HG02884 (cell line): ENCODE measurements at regions not wholly inside any gene's neighbourhood (a gene's known extent, or its start where the extent isn't known, plus 50 kb on each side); places are given as distances from the start of the nearest gene placed in this dataset.

ENCODE experiments used
- ATAC-seq: cut with Tn5 transposase; IDR thresholded peaks from one replicate; pipeline ENCODE4 v1.9.1; 2021; ENCODE audit warnings: mild to moderate bottlenecking, moderate library complexity; ENCODE audit not compliant: unreplicated experiment

- no peak for ATAC-seq
Observed at GRCh38 chr4:141395919-141396318, 175.2 kb downstream of the ZNF330 start.

GRCh38 chr4:141402712-141403111 lies 182.0 kb downstream of the ZNF330 start:
- ATAC-seq, result no peak

GRCh38 chr4:141403782-141404181 lies 183.1 kb downstream of the ZNF330 start:
- ATAC-seq, result no peak

- no peak for ATAC-seq
Observed at GRCh38 chr4:141406237-141406636, 185.5 kb downstream of the ZNF330 start.

- no peak for ATAC-seq
Observed at GRCh38 chr4:141409556-141409955, 188.9 kb downstream of the ZNF330 start.

- ATAC-seq, result no peak
Observed at GRCh38 chr4:141410839-141411238, 190.1 kb downstream of the ZNF330 start.

- no peak for ATAC-seq
Observed at GRCh38 chr4:141411936-141412335, 191.2 kb downstream of the ZNF330 start.

- ATAC-seq, result no peak
Observed at GRCh38 chr4:141413366-141413765, 192.7 kb downstream of the ZNF330 start.

GRCh38 chr4:141415651-141416050 lies 195.0 kb downstream of the ZNF330 start:
- ATAC-seq, result no peak

- ATAC-seq, result no peak
Observed at GRCh38 chr4:141416219-141416618, 195.5 kb downstream of the ZNF330 start.

- ATAC-seq, result no peak
Observed at GRCh38 chr4:141416677-141417363, 196.1 kb downstream of the ZNF330 start.

- no peak for ATAC-seq
Observed at GRCh38 chr4:141417387-141417786, 196.7 kb downstream of the ZNF330 start.

GRCh38 chr4:141425124-141425523 lies 204.4 kb downstream of the ZNF330 start:
- no peak for ATAC-seq

GRCh38 chr4:141427726-141428296 lies 207.1 kb downstream of the ZNF330 start:
- ATAC-seq, result no peak

GRCh38 chr4:141429933-141430332 lies 206.4 kb upstream of the IL15 start:
- ATAC-seq, result no peak

GRCh38 chr4:141430686-141431085 lies 205.7 kb upstream of the IL15 start:
- ATAC-seq, result no peak

GRCh38 chr4:141432000-141432712 lies 204.2 kb upstream of the IL15 start:
- no peak for ATAC-seq

GRCh38 chr4:141435446-141436225 lies 200.7 kb upstream of the IL15 start:
- no peak for ATAC-seq

GRCh38 chr4:141439223-141439622 lies 197.2 kb upstream of the IL15 start:
- ATAC-seq, result no peak

GRCh38 chr4:141447761-141448160 lies 188.6 kb upstream of the IL15 start:
- ATAC-seq, result no peak

- ATAC-seq, result no peak
Observed at GRCh38 chr4:141448490-141448889, 187.9 kb upstream of the IL15 start.
